ENCODE measurements at regions not wholly inside any gene's neighbourhood (a gene's known extent, or its start where the extent isn't known, plus 50 kb on each side); places are given as distances from the start of the nearest gene placed in this dataset.

- Mint-ChIP-seq H3K27me3 (ENCODE audit: low read depth) (no peaks in the 10 kb centered on the region), H3K9me3 (no peaks in the 10 kb centered on the region), H3K4me3 (no peak overlapping the region), H3K4me1 (0 out of 2 replicates have a peak, but pooled peaks cover 3% of the 10 kb centered on the region), H3K36me3 (no peaks in the 10 kb centered on the region), H3K27ac (no peak overlapping the region)
- TF ChIP-seq HMGA2 (CRISPR knock-in tag; IDR thresholded peaks at IDR 0.05) (no peak), ESRRA (CRISPR knock-in tag; IDR thresholded peaks at IDR 0.05; ENCODE audit: borderline replicate concordance) (no peak), ZNF423 (CRISPR knock-in tag; IDR thresholded peaks at IDR 0.05) (no peak)
- ATAC-seq (no peak), DNase-seq (ENCODE audit: low spot score) (no peak)
- CTCF ChIA-PET, result no interaction called here
- POLR2A ChIA-PET, result no interaction called here
Measured at GRCh38 chr9:19725970-19726369, 62.9 kb downstream of the SLC24A2 start.

- ChIA-PET POLR2A (no interaction called here), CTCF (interaction anchor here (0.6 kb wide), 1 partner anchor 255 kb away, joined by 3 read pairs; no protein-coding TSS in a partner anchor)
- ATAC-seq (peak; percentile 62; the same call in 1 of the 2 replicates), DNase-seq (ENCODE audit: low spot score) (no peak)
- Mint-ChIP-seq H3K36me3 (no peaks in the 10 kb centered on the region), H3K4me3 (no peak overlapping the region), H3K27me3 (ENCODE audit: low read depth) (no peaks in the 10 kb centered on the region), H3K9me3 (no peaks in the 10 kb centered on the region), H3K4me1 (peaks cover 8% of the 10 kb centered on the region), H3K27ac (no peak overlapping the region)
- TF ChIP-seq TEAD4 (CRISPR knock-in tag; IDR thresholded peaks at IDR 0.05) (0 out of 2 replicates have a peak, but pooled peaks have one; percentile 54), SMAD4 (CRISPR knock-in tag; IDR thresholded peaks at IDR 0.05) (no peak; the same call in 1 of the 2 replicates), PRRX2 (CRISPR knock-in tag; IDR thresholded peaks at IDR 0.05) (no peak), ZSCAN18 (CRISPR knock-in tag; IDR thresholded peaks at IDR 0.05) (no peak), HMGXB4 (CRISPR knock-in tag; IDR thresholded peaks at IDR 0.05) (no peak), TEAD1 (CRISPR knock-in tag; IDR thresholded peaks at IDR 0.05) (peak; percentile 27; the same call in 1 of the 2 replicates), ZNF232 (CRISPR knock-in tag; IDR thresholded peaks at IDR 0.05) (peak; percentile 42; the same call in 1 of the 2 replicates), JUN (CRISPR knock-in tag; IDR thresholded peaks at IDR 0.05) (peak; percentile 31; the same call in 1 of the 2 replicates), MAX (CRISPR knock-in tag; IDR thresholded peaks at IDR 0.05) (0 out of 2 replicates have a peak, but pooled peaks have one; percentile 20)
Measured at GRCh38 chr9:19720377-19720776, 68.5 kb downstream of the SLC24A2 start.

- POLR2A ChIA-PET, result no interaction called here
- Mint-ChIP-seq H3K27ac (peak overlapping the region; percentile 1; the same call in 1 of the 2 replicates), H3K9me3 (0 out of 2 replicates have a peak, but pooled peaks cover 3% of the 10 kb centered on the region), H3K4me3 (no peak overlapping the region), H3K36me3 (no peaks in the 10 kb centered on the region), H3K4me1 (peaks cover 60% of the 10 kb centered on the region), H3K27me3 (ENCODE audit: low read depth) (no peaks in the 10 kb centered on the region)
- TF ChIP-seq FOXJ3 (CRISPR knock-in tag; IDR thresholded peaks at IDR 0.05; ENCODE audit: borderline replicate concordance) (no peak), ZBTB43 (CRISPR knock-in tag; IDR thresholded peaks at IDR 0.05) (no peak), ETV6 (CRISPR knock-in tag; IDR thresholded peaks at IDR 0.05) (no peak), RORB (CRISPR knock-in tag; IDR thresholded peaks at IDR 0.05) (no peak)
- no peak for ATAC-seq
- DNase-seq (ENCODE audit: low spot score), result no peak
- CTCF ChIA-PET, result no interaction called here
Measured at GRCh38 chr9:19703702-19704101, 85.1 kb downstream of the SLC24A2 start.

GRCh38 chr9:19701991-19702390, 86.8 kb downstream of the SLC24A2 start:
- no peaks in the 10 kb centered on the region for H3K36me3 Mint-ChIP-seq
- no peak overlapping the region for H3K4me3 Mint-ChIP-seq
- ChIA-PET CTCF (no interaction called here), POLR2A (no interaction called here)
- H3K27me3 Mint-ChIP-seq (ENCODE audit: low read depth), result no peaks in the 10 kb centered on the region
- no peak overlapping the region for H3K27ac Mint-ChIP-seq
- H3K4me1 Mint-ChIP-seq, result peaks cover 65% of the 10 kb centered on the region
- DNase-seq (ENCODE audit: low spot score) (no peak), ATAC-seq (no peak)
- no peaks in the 10 kb centered on the region for H3K9me3 Mint-ChIP-seq
- TF ChIP-seq ZNF138 (CRISPR knock-in tag; conservative IDR thresholded peaks at IDR 0.05) (no peak), JAZF1 (CRISPR knock-in tag; IDR thresholded peaks at IDR 0.05) (no peak), NR2C2 (CRISPR knock-in tag; IDR thresholded peaks at IDR 0.05) (no peak), NR3C1 (CRISPR knock-in tag; conservative IDR thresholded peaks at IDR 0.05; ENCODE audit: low read depth) (no peak), ZMAT4 (CRISPR knock-in tag; IDR thresholded peaks at IDR 0.05) (no peak), ATF2 (CRISPR knock-in tag; IDR thresholded peaks at IDR 0.05; ENCODE audit: borderline replicate concordance, low read depth) (no peak), FOXP1 (CRISPR knock-in tag; IDR thresholded peaks at IDR 0.05; ENCODE audit: borderline replicate concordance) (no peak), GRHL2 (CRISPR knock-in tag; IDR thresholded peaks at IDR 0.05; ENCODE audit: insufficient replicate concordance, severe bottlenecking) (no peak), ZNF671 (CRISPR knock-in tag; IDR thresholded peaks at IDR 0.05) (no peak)

All from WTC11 (cell line).